GM19043 (cell line): ENCODE measurements at regions not wholly inside any gene's neighbourhood (a gene's known extent, or its start where the extent isn't known, plus 50 kb on each side); places are given as distances from the start of the nearest gene placed in this dataset.
"Not testable (repeated sequence)": the region's sequence is repeated elsewhere in the genome, so short reads cannot be mapped to it uniquely, and the experiment has no call there.

ENCODE experiments used
- ATAC-seq: cut with Tn5 transposase; IDR thresholded peaks from one replicate; pipeline ENCODE4 v1.9.1; 2021; ENCODE audit warnings: low read depth; ENCODE audit not compliant: unreplicated experiment

- no peak for ATAC-seq
Observed at GRCh38 chr2:144030791-144031190, 489.1 kb downstream of the ZEB2 start.

- ATAC-seq: no peak
Observed at GRCh38 chr2:144027593-144027992, 492.3 kb downstream of the ZEB2 start.

GRCh38 chr2:144026753-144027152 is 493.2 kb downstream of the ZEB2 start:
- ATAC-seq: no peak

GRCh38 chr2:144020047-144020446 is 499.9 kb downstream of the ZEB2 start:
- no peak for ATAC-seq

GRCh38 chr2:144015655-144016245 is 504.2 kb downstream of the ZEB2 start:
- no peak for ATAC-seq

- no peak for ATAC-seq
Observed at GRCh38 chr2:144015036-144015435, 504.9 kb downstream of the ZEB2 start.

GRCh38 chr2:144014103-144014502 is 505.8 kb downstream of the ZEB2 start:
- no peak for ATAC-seq

GRCh38 chr2:144012304-144012703 is 507.6 kb downstream of the ZEB2 start:
- no peak for ATAC-seq

- ATAC-seq: no peak
Observed at GRCh38 chr2:144011553-144011952, 508.4 kb downstream of the ZEB2 start.

- ATAC-seq: no peak
Observed at GRCh38 chr2:144011098-144011497, 508.8 kb downstream of the ZEB2 start.

GRCh38 chr2:144010096-144010836 is 509.7 kb downstream of the ZEB2 start:
- ATAC-seq: no peak

- ATAC-seq: no peak
Observed at GRCh38 chr2:144006139-144006538, 513.8 kb downstream of the ZEB2 start.

- ATAC-seq: no peak
Observed at GRCh38 chr2:144004742-144005141, 515.2 kb downstream of the ZEB2 start.

GRCh38 chr2:144003460-144004075 is 516.4 kb downstream of the ZEB2 start:
- no peak for ATAC-seq

- no peak for ATAC-seq
Observed at GRCh38 chr2:143996974-143997373, 522.9 kb downstream of the ZEB2 start.

GRCh38 chr2:143994961-143995360 is 525.0 kb downstream of the ZEB2 start:
- no peak for ATAC-seq

GRCh38 chr2:143991596-143991995 is 528.3 kb downstream of the ZEB2 start:
- not testable (repeated sequence) for ATAC-seq

- ATAC-seq: no peak
Observed at GRCh38 chr2:143988082-143988481, 531.8 kb downstream of the ZEB2 start.

- no peak for ATAC-seq
Observed at GRCh38 chr2:143981428-143981827, 538.5 kb downstream of the ZEB2 start.

GRCh38 chr2:143977356-143977755 is 542.6 kb downstream of the ZEB2 start:
- no peak for ATAC-seq

GRCh38 chr2:143975216-143975615 is 544.7 kb downstream of the ZEB2 start:
- no peak for ATAC-seq

- no peak for ATAC-seq
Observed at GRCh38 chr2:143974262-143974661, 545.7 kb downstream of the ZEB2 start.
